ENCODE measurements at regions not wholly inside any gene's neighbourhood (a gene's known extent, or its start where the extent isn't known, plus 50 kb on each side); places are given as distances from the start of the nearest gene placed in this dataset.

- Histone ChIP-seq H3K4me2 (ENCODE audit: insufficient read depth, low read length) (no peak overlapping the region), H3K4me1 (ENCODE audit: insufficient read depth, low read length) (no peaks in the 10 kb centered on the region), H3K27me3 (ENCODE audit: insufficient read depth, low read length) (no peaks in the 10 kb centered on the region), H3K36me3 (ENCODE audit: insufficient read depth, low read length) (no peaks in the 10 kb centered on the region), H3K79me2 (ENCODE audit: insufficient read depth, low read length) (no peaks in the 10 kb centered on the region), H3K27ac (ENCODE audit: low read depth, low read length) (no peak overlapping the region), H3K4me3 (ENCODE audit: insufficient read depth, low read length) (no peak overlapping the region), H3K9me3 (ENCODE audit: low read depth, low read length) (no peaks in the 10 kb centered on the region), H4K20me1 (ENCODE audit: insufficient read depth, low read length) (no peaks in the 10 kb centered on the region), H2AFZ (ENCODE audit: low read length) (no peak overlapping the region)
- no peak for DNase-seq (ENCODE audit: insufficient read length, low spot score, missing footprints)
- TF ChIP-seq CTCF (IDR thresholded peaks at IDR 0.05; ENCODE audit: extremely low read depth, low read depth, low read length), result no peak
Observed at GRCh38 chr6:139500977-139501376, 126.5 kb upstream of the CITED2 start.

- no peaks in the 10 kb centered on the region for H3K27me3 ChIP-seq (ENCODE audit: insufficient read depth, low read length)
- H3K79me2 ChIP-seq (ENCODE audit: insufficient read depth, low read length), result no peaks in the 10 kb centered on the region
- no peak overlapping the region for H3K27ac ChIP-seq (ENCODE audit: low read depth, low read length)
- H3K4me2 ChIP-seq (ENCODE audit: insufficient read depth, low read length), result no peak overlapping the region
- no peaks in the 10 kb centered on the region for H4K20me1 ChIP-seq (ENCODE audit: insufficient read depth, low read length)
- H3K4me1 ChIP-seq (ENCODE audit: insufficient read depth, low read length), result no peaks in the 10 kb centered on the region
- no peak overlapping the region for H2AFZ ChIP-seq (ENCODE audit: low read length)
- no peak overlapping the region for H3K4me3 ChIP-seq (ENCODE audit: insufficient read depth, low read length)
- no peaks in the 10 kb centered on the region for H3K36me3 ChIP-seq (ENCODE audit: insufficient read depth, low read length)
- TF ChIP-seq CTCF (IDR thresholded peaks at IDR 0.05; ENCODE audit: extremely low read depth, low read depth, low read length), result no peak
- H3K9me3 ChIP-seq (ENCODE audit: low read depth, low read length), result no peaks in the 10 kb centered on the region
- DNase-seq (ENCODE audit: insufficient read length, low spot score, missing footprints), result no peak
Observed at GRCh38 chr6:139498715-139499114, 124.3 kb upstream of the CITED2 start.

GRCh38 chr6:139497345-139497961 is 123.0 kb upstream of the CITED2 start:
- no peak overlapping the region for H3K4me2 ChIP-seq (ENCODE audit: insufficient read depth, low read length)
- H2AFZ ChIP-seq (ENCODE audit: low read length), result peak overlapping the region; percentile 34
- no peak for DNase-seq (ENCODE audit: insufficient read length, low spot score, missing footprints)
- H3K9me3 ChIP-seq (ENCODE audit: low read depth, low read length), result no peaks in the 10 kb centered on the region
- no peaks in the 10 kb centered on the region for H4K20me1 ChIP-seq (ENCODE audit: insufficient read depth, low read length)
- no peaks in the 10 kb centered on the region for H3K79me2 ChIP-seq (ENCODE audit: insufficient read depth, low read length)
- H3K36me3 ChIP-seq (ENCODE audit: insufficient read depth, low read length), result no peaks in the 10 kb centered on the region
- no peaks in the 10 kb centered on the region for H3K27me3 ChIP-seq (ENCODE audit: insufficient read depth, low read length)
- H3K27ac ChIP-seq (ENCODE audit: low read depth, low read length), result no peak overlapping the region
- no peaks in the 10 kb centered on the region for H3K4me1 ChIP-seq (ENCODE audit: insufficient read depth, low read length)
- TF ChIP-seq CTCF (IDR thresholded peaks at IDR 0.05; ENCODE audit: extremely low read depth, low read depth, low read length), result no peak
- H3K4me3 ChIP-seq (ENCODE audit: insufficient read depth, low read length), result no peak overlapping the region

- Histone ChIP-seq H3K4me3 (ENCODE audit: insufficient read depth, low read length) (no peak overlapping the region), H3K36me3 (ENCODE audit: insufficient read depth, low read length) (no peaks in the 10 kb centered on the region), H3K79me2 (ENCODE audit: insufficient read depth, low read length) (no peaks in the 10 kb centered on the region), H3K4me2 (ENCODE audit: insufficient read depth, low read length) (no peak overlapping the region), H3K9me3 (ENCODE audit: low read depth, low read length) (no peaks in the 10 kb centered on the region), H3K27ac (ENCODE audit: low read depth, low read length) (no peak overlapping the region), H3K27me3 (ENCODE audit: insufficient read depth, low read length) (no peaks in the 10 kb centered on the region), H2AFZ (ENCODE audit: low read length) (no peak overlapping the region), H4K20me1 (ENCODE audit: insufficient read depth, low read length) (no peaks in the 10 kb centered on the region), H3K4me1 (ENCODE audit: insufficient read depth, low read length) (no peaks in the 10 kb centered on the region)
- TF ChIP-seq CTCF (IDR thresholded peaks at IDR 0.05; ENCODE audit: extremely low read depth, low read depth, low read length), result no peak
- DNase-seq (ENCODE audit: insufficient read length, low spot score, missing footprints), result no peak
Observed at GRCh38 chr6:139496654-139497344, 122.4 kb upstream of the CITED2 start.
